GM12878 (cell line): ENCODE measurements at regions not wholly inside any gene's neighbourhood (a gene's known extent, or its start where the extent isn't known, plus 50 kb on each side); places are given as distances from the start of the nearest gene placed in this dataset.

Source experiments
- ATF3 ChIP-seq: IDR thresholded peaks from 2 replicates; pipeline ENCODE4 v1.6.1; 2011; ENCODE audit warnings: low read depth, mild to moderate bottlenecking, low read length, moderate library complexity, borderline replicate concordance; ENCODE audit errors: extremely low read depth
- CEBPB ChIP-seq, 2 experiments: fragments of 150-350 bp in 1 of 2; IDR thresholded peaks; 2 replicates each; pipeline ENCODE4 v1.6.1; 2012 to 2014; ENCODE audit warnings: low read depth in 2 of 2, low read length in 2 of 2, borderline replicate concordance in 1 of 2, inconsistent platforms in 1 of 2
- NKRF ChIP-seq: fragments of 450-650 bp; conservative IDR thresholded peaks from 2 replicates; pipeline ENCODE4 v1.6.1; 2017; ENCODE audit warnings: mild to moderate bottlenecking, moderate library complexity
- PKNOX1 ChIP-seq: fragments of 450-650 bp; IDR thresholded peaks from 2 replicates; pipeline ENCODE4 v1.6.1; 2016; ENCODE audit warnings: mild to moderate bottlenecking
- POLR2AphosphoS2 ChIP-seq: IDR thresholded peaks from 2 replicates; pipeline ENCODE4 v1.6.1; 2011; ENCODE audit warnings: low read depth, mild to moderate bottlenecking, low read length, improper control_type of control experiment, moderate library complexity
- RFX5 ChIP-seq: IDR thresholded peaks from 2 replicates; pipeline ENCODE4 v1.6.1; 2011; ENCODE audit warnings: low read depth, low read length, improper control_type of control experiment
- SKIL ChIP-seq: fragments of 450-650 bp; IDR thresholded peaks from 2 replicates; pipeline ENCODE4 v1.6.1; 2017; ENCODE audit warnings: mild to moderate bottlenecking, low read depth, inconsistent platforms; ENCODE audit not compliant: poor library complexity, severe bottlenecking
- SP1 ChIP-seq: IDR thresholded peaks from one replicate; pipeline ENCODE4 v1.6.1; 2011; ENCODE audit warnings: low read depth, low read length

- TF ChIP-seq NKRF (no peak), ATF3 (no peak), CEBPB (IDR thresholded peaks at IDR 0.05; ENCODE audit: borderline replicate concordance in 1 of 2, low read depth in 2 of 2, low read length in 2 of 2) (no peak), RFX5 (no peak), PKNOX1 (no peak), SKIL (no peak), POLR2AphosphoS2 (no peak), SP1 (no peak)
Measured at GRCh38 chrX:13955095-13955647, 74.5 kb downstream of the GEMIN8 start (continued).
